Astrocyte (in vitro differentiated cells and primary cell): ENCODE measurements at regions not wholly inside any gene's neighbourhood (a gene's known extent, or its start where the extent isn't known, plus 50 kb on each side); places are given as distances from the start of the nearest gene placed in this dataset.

Experiments used
- DNase-seq: peaks from one replicate; pipeline ENCODE4 v3.0.0-alpha.2; 2010; ENCODE audit warnings: low read depth
- FAIRE-seq: peaks from 2 replicates; lab custom pipeline; 2011; peaks lifted over from hg19 to GRCh38; lab: Jason Lieb, UNC
- H2AFZ ChIP-seq: 2 replicates; pipeline ENCODE4 v1.6.0; 2012; ENCODE audit warnings: low read depth, low read length, inconsistent platforms
- H3K27ac ChIP-seq: 2 replicates; pipeline ENCODE4 v1.5.1; 2011; ENCODE audit warnings: low read depth, low read length, inconsistent platforms
- H3K27me3 ChIP-seq: 2 replicates; pipeline ENCODE4 v1.6.0; 2011; ENCODE audit warnings: low read length, inconsistent platforms; ENCODE audit not compliant: insufficient read depth
- H3K36me3 ChIP-seq: 2 replicates; pipeline ENCODE4 v1.5.1; 2011; ENCODE audit warnings: low read length, inconsistent platforms; ENCODE audit not compliant: insufficient read depth
- H3K4me1 ChIP-seq: 2 replicates; pipeline ENCODE4 v1.5.1; 2011; ENCODE audit warnings: low read length, inconsistent platforms; ENCODE audit not compliant: insufficient read depth
- H3K4me2 ChIP-seq: 2 replicates; pipeline ENCODE4 v1.6.0; 2012; ENCODE audit warnings: low read length, inconsistent platforms
- H3K4me3 ChIP-seq: 2 replicates; pipeline ENCODE4 v1.5.1; 2011; ENCODE audit warnings: low read depth, mild to moderate bottlenecking, low read length, inconsistent platforms; ENCODE audit not compliant: insufficient read depth
- H3K79me2 ChIP-seq: 2 replicates; pipeline ENCODE4 v1.6.0; 2012; ENCODE audit warnings: mild to moderate bottlenecking, low read length, inconsistent platforms; ENCODE audit not compliant: insufficient read depth
- H3K9ac ChIP-seq: 2 replicates; pipeline ENCODE4 v1.6.0; 2012; ENCODE audit warnings: mild to moderate bottlenecking, low read length, inconsistent platforms
- H3K9me3 ChIP-seq: 2 replicates; pipeline ENCODE4 v1.5.1; 2012; ENCODE audit warnings: low read depth, mild to moderate bottlenecking, low read length, inconsistent platforms; ENCODE audit not compliant: insufficient read depth
- H4K20me1 ChIP-seq: 2 replicates; pipeline ENCODE4 v1.6.0; 2012; ENCODE audit warnings: low read length, inconsistent platforms; ENCODE audit not compliant: insufficient read depth
- H3K27ac Mint-ChIP-seq: one replicate; pipeline ENCODE4 v1.8.0; 2021; ENCODE audit warnings: mild to moderate bottlenecking, mixed read lengths; ENCODE audit not compliant: unreplicated experiment
- H3K27me3 Mint-ChIP-seq: one replicate; pipeline ENCODE4 v1.8.0; 2021; ENCODE audit warnings: low read depth, mixed read lengths; ENCODE audit not compliant: unreplicated experiment
- H3K36me3 Mint-ChIP-seq: one replicate; pipeline ENCODE4 v1.8.0; 2021; ENCODE audit warnings: low read depth, mixed read lengths; ENCODE audit not compliant: unreplicated experiment
- H3K4me1 Mint-ChIP-seq: one replicate; pipeline ENCODE4 v1.8.0; 2021; ENCODE audit warnings: low read depth, mixed read lengths; ENCODE audit not compliant: unreplicated experiment
- H3K4me3 Mint-ChIP-seq: one replicate; pipeline ENCODE4 v1.8.0; 2021; ENCODE audit warnings: mild to moderate bottlenecking, moderate library complexity, mixed read lengths; ENCODE audit not compliant: unreplicated experiment
- H3K9me3 Mint-ChIP-seq: one replicate; pipeline ENCODE4 v1.8.0; 2021; ENCODE audit warnings: mild to moderate bottlenecking, mixed read lengths; ENCODE audit not compliant: unreplicated experiment
- CTCF ChIP-seq: IDR thresholded peaks from 2 replicates; pipeline ENCODE4 v1.5.1; 2011; ENCODE audit warnings: low read depth, mild to moderate bottlenecking, inconsistent platforms, low read length, moderate library complexity; ENCODE audit not compliant: insufficient read depth
- EZH2 ChIP-seq: IDR thresholded peaks from 2 replicates; pipeline ENCODE4 v1.6.1; 2012; ENCODE audit warnings: mild to moderate bottlenecking, low read length, inconsistent platforms; ENCODE audit not compliant: insufficient read depth

GRCh38 chr3:13211605-13212210, 138.5 kb upstream of the IQSEC1 start:
- Histone ChIP-seq H3K36me3 (no peaks in the 10 kb centered on the region), H3K27me3 (no peaks in the 10 kb centered on the region), H3K4me3 (no peak overlapping the region), H3K4me1 (peaks cover 13% of the 10 kb centered on the region), H3K9ac (no peak overlapping the region), H3K9me3 (no peaks in the 10 kb centered on the region), H3K27ac (no peak overlapping the region), H3K4me2 (no peak overlapping the region), H4K20me1 (no peaks in the 10 kb centered on the region), H2AFZ (no peak overlapping the region), H3K79me2 (no peaks in the 10 kb centered on the region)
- H3K27me3 Mint-ChIP-seq, result peaks cover 19% of the 10 kb centered on the region
- H3K36me3 Mint-ChIP-seq, result no peaks in the 10 kb centered on the region
- peaks cover 8% of the 10 kb centered on the region for H3K4me1 Mint-ChIP-seq
- no peak for FAIRE-seq
- no peak for DNase-seq
- H3K4me3 Mint-ChIP-seq, result no peak overlapping the region
- H3K27ac Mint-ChIP-seq, result no peak overlapping the region
- TF ChIP-seq EZH2 (no peak), CTCF (no peak)
- no peaks in the 10 kb centered on the region for H3K9me3 Mint-ChIP-seq

GRCh38 chr3:13210221-13210975, 137.2 kb upstream of the IQSEC1 start:
- H2AFZ ChIP-seq, result no peak overlapping the region
- no peak for TF ChIP-seq CTCF
- no peaks in the 10 kb centered on the region for H3K79me2 ChIP-seq
- H3K4me1 ChIP-seq, result peaks cover 3% of the 10 kb centered on the region
- peaks cover 5% of the 10 kb centered on the region for H3K4me1 Mint-ChIP-seq
- no peak for DNase-seq
- FAIRE-seq, result no peak
- no peaks in the 10 kb centered on the region for H4K20me1 ChIP-seq
- peaks cover 25% of the 10 kb centered on the region for H3K27me3 Mint-ChIP-seq
- no peaks in the 10 kb centered on the region for H3K36me3 ChIP-seq
- H3K4me3 ChIP-seq, result no peak overlapping the region
- no peak overlapping the region for H3K9ac ChIP-seq
- H3K27me3 ChIP-seq, result no peaks in the 10 kb centered on the region
- H3K4me2 ChIP-seq, result no peak overlapping the region
- no peak overlapping the region for H3K4me3 Mint-ChIP-seq
- H3K36me3 Mint-ChIP-seq, result no peaks in the 10 kb centered on the region
- H3K9me3 Mint-ChIP-seq, result no peaks in the 10 kb centered on the region
- no peak overlapping the region for H3K27ac Mint-ChIP-seq
- no peaks in the 10 kb centered on the region for H3K9me3 ChIP-seq
- H3K27ac ChIP-seq, result no peak overlapping the region

GRCh38 chr3:13209634-13209997, 136.4 kb upstream of the IQSEC1 start:
- no peak overlapping the region for H3K27ac Mint-ChIP-seq
- H3K27me3 ChIP-seq, result peaks cover 3% of the 10 kb centered on the region
- no peak overlapping the region for H3K4me3 ChIP-seq
- H3K27ac ChIP-seq, result no peak overlapping the region
- peaks cover 3% of the 10 kb centered on the region for H3K4me1 ChIP-seq
- TF ChIP-seq CTCF (no peak), EZH2 (no peak)
- H3K9me3 ChIP-seq, result no peaks in the 10 kb centered on the region
- H3K4me3 Mint-ChIP-seq, result no peak overlapping the region
- H3K27me3 Mint-ChIP-seq, result peaks cover 26% of the 10 kb centered on the region
- no peaks in the 10 kb centered on the region for H3K79me2 ChIP-seq
- H3K4me1 Mint-ChIP-seq, result peaks cover 3% of the 10 kb centered on the region
- FAIRE-seq (no peak), DNase-seq (no peak)
- no peak overlapping the region for H3K9ac ChIP-seq
- no peaks in the 10 kb centered on the region for H3K36me3 Mint-ChIP-seq
- no peaks in the 10 kb centered on the region for H4K20me1 ChIP-seq
- no peak overlapping the region for H2AFZ ChIP-seq
- no peaks in the 10 kb centered on the region for H3K36me3 ChIP-seq
- H3K4me2 ChIP-seq, result no peak overlapping the region
- H3K9me3 Mint-ChIP-seq, result no peaks in the 10 kb centered on the region
